ENCODE measurements at regions not wholly inside any gene's neighbourhood (a gene's known extent, or its start where the extent isn't known, plus 50 kb on each side); places are given as distances from the start of the nearest gene placed in this dataset.

GRCh38 chr16:87065446-87066132 lies 251.6 kb downstream of the C16orf95 start:
- H3K36me3 ChIP-seq (ENCODE audit: control insufficient read depth, insufficient read depth, low read length) = no peaks in the 10 kb centered on the region
- no peak overlapping the region for H3K4me3 ChIP-seq (ENCODE audit: low read length)
- 100% methylated on average over 2 of the region's 14 CpGs for WGBS (ENCODE audit: insufficient coverage, insufficient read length)
- DNase-seq (ENCODE audit: low read depth, low spot score) = no peak
- H3K9me3 ChIP-seq (ENCODE audit: control insufficient read depth, insufficient read depth, low read length) = no peaks in the 10 kb centered on the region
- H3K27ac ChIP-seq (ENCODE audit: low read length) = no peak overlapping the region
- H3K27me3 ChIP-seq (ENCODE audit: control insufficient read depth, insufficient read depth, low read length) = no peaks in the 10 kb centered on the region
- no peaks in the 10 kb centered on the region; the same call in none of the 2 replicates for H3K4me1 ChIP-seq (ENCODE audit: control insufficient read depth, insufficient read depth, low read length)

- H3K4me3 ChIP-seq (ENCODE audit: low read length) = no peak overlapping the region
- H3K4me1 ChIP-seq (ENCODE audit: control insufficient read depth, insufficient read depth, low read length) = peaks cover 1% of the 10 kb centered on the region
- H3K9me3 ChIP-seq (ENCODE audit: control insufficient read depth, insufficient read depth, low read length) = no peaks in the 10 kb centered on the region
- no peaks in the 10 kb centered on the region for H3K27me3 ChIP-seq (ENCODE audit: control insufficient read depth, insufficient read depth, low read length)
- no peaks in the 10 kb centered on the region for H3K36me3 ChIP-seq (ENCODE audit: control insufficient read depth, insufficient read depth, low read length)
- no peak for DNase-seq (ENCODE audit: low read depth, low spot score)
- no peak overlapping the region for H3K27ac ChIP-seq (ENCODE audit: low read length)
- no CpG with 5 or more reads among the region's 30 CpGs for WGBS (ENCODE audit: insufficient coverage, insufficient read length)
Measured at GRCh38 chr16:87066133-87067002, 250.8 kb downstream of the C16orf95 start.

- Histone ChIP-seq H3K9me3 (ENCODE audit: control insufficient read depth, insufficient read depth, low read length) (no peaks in the 10 kb centered on the region), H3K36me3 (ENCODE audit: control insufficient read depth, insufficient read depth, low read length) (no peaks in the 10 kb centered on the region), H3K27ac (ENCODE audit: low read length) (no peak overlapping the region), H3K4me3 (ENCODE audit: low read length) (no peak overlapping the region), H3K4me1 (ENCODE audit: control insufficient read depth, insufficient read depth, low read length) (peaks cover 1% of the 10 kb centered on the region), H3K27me3 (ENCODE audit: control insufficient read depth, insufficient read depth, low read length) (no peaks in the 10 kb centered on the region)
- no CpG with 5 or more reads among the region's 24 CpGs for WGBS (ENCODE audit: insufficient coverage, insufficient read length)
- no peak for DNase-seq (ENCODE audit: low read depth, low spot score)
Measured at GRCh38 chr16:87067003-87067556, 250.1 kb downstream of the C16orf95 start.

DNA sequence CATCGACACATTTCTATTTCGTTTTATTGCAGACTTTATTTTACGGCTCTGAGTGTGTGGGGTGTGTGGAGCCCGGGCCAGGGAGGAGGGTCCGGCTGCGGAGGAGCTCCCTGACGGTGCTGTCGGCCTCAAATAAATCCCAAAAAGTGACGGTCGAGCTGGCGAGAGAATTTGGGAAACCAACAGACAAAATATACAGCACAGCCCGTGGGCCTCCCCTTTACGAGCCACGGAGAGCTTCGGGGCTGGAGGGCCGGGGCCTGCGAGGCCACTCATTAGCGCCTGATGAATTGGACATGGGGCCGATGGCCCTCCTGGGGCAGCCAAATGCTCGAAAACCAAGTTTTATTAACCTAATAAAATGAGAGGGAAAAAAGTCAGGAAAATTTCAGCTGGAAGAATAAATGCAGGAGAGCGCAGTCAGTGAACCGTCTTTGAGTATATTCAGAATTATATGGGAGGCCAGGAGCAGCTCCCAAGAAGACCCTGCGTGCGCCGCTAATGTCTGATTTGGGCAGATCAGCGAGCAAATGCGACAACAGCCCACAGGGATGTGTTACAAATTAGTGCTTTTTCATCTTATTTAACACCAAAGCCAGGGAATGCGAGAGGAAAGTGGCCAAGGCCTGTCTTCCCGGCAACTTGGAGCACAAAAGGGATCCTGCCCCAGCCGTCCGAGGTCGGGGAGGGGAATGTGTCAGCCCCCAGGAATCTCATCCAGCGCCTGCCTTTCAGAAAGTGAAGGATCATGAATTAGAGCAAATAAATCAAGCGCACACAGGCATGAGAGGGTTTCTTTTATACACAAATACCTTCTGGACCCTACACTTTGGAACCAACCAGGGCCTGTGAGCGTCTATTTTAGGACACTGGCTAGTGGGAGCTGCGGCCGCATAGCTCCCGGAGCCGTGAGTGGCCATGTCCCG lies 249.1 kb downstream of the C16orf95 start:
- H3K4me3 ChIP-seq (ENCODE audit: low read length) = no peak overlapping the region
- no CpG with 5 or more reads among the region's 40 CpGs for WGBS (ENCODE audit: insufficient coverage, insufficient read length)
- H3K9me3 ChIP-seq (ENCODE audit: control insufficient read depth, insufficient read depth, low read length) = no peaks in the 10 kb centered on the region
- H3K4me1 ChIP-seq (ENCODE audit: control insufficient read depth, insufficient read depth, low read length) = peaks cover 1% of the 10 kb centered on the region
- DNase-seq (ENCODE audit: low read depth, low spot score) = no peak
- no peak overlapping the region for H3K27ac ChIP-seq (ENCODE audit: low read length)
- no peaks in the 10 kb centered on the region for H3K36me3 ChIP-seq (ENCODE audit: control insufficient read depth, insufficient read depth, low read length)
- H3K27me3 ChIP-seq (ENCODE audit: control insufficient read depth, insufficient read depth, low read length) = no peaks in the 10 kb centered on the region

GRCh38 chr16:87068762-87069150 lies 248.4 kb downstream of the C16orf95 start:
- peaks cover 1% of the 10 kb centered on the region for H3K4me1 ChIP-seq (ENCODE audit: control insufficient read depth, insufficient read depth, low read length)
- no peak overlapping the region for H3K4me3 ChIP-seq (ENCODE audit: low read length)
- H3K36me3 ChIP-seq (ENCODE audit: control insufficient read depth, insufficient read depth, low read length) = no peaks in the 10 kb centered on the region
- H3K9me3 ChIP-seq (ENCODE audit: control insufficient read depth, insufficient read depth, low read length) = no peaks in the 10 kb centered on the region
- DNase-seq (ENCODE audit: low read depth, low spot score) = no peak
- H3K27ac ChIP-seq (ENCODE audit: low read length) = no peak overlapping the region
- H3K27me3 ChIP-seq (ENCODE audit: control insufficient read depth, insufficient read depth, low read length) = no peaks in the 10 kb centered on the region
- WGBS (ENCODE audit: insufficient coverage, insufficient read length) = no CpG with 5 or more reads among the region's 20 CpGs

DNA sequence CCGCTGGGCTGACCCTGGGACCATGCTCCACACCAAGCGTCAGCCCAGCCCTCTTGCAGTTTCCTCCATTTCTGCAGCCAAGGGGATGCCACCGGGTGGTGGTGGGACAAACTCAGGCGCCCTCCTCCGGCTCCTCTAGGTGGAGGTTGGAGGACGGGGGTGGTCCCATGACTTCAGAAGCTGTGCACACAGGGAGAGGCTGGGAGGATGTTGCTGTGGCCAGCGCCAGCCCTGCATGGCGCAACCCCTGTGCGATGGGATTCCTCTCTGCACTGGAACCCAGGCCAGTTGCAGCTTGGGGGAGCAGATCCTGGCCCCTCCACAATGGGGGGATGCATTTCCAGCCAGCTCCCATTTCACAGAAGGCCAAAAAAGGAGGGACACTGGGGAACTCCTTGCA lies 246.5 kb downstream of the C16orf95 start:
- WGBS (ENCODE audit: insufficient coverage, insufficient read length) = no CpG with 5 or more reads among the region's 9 CpGs

DNA sequence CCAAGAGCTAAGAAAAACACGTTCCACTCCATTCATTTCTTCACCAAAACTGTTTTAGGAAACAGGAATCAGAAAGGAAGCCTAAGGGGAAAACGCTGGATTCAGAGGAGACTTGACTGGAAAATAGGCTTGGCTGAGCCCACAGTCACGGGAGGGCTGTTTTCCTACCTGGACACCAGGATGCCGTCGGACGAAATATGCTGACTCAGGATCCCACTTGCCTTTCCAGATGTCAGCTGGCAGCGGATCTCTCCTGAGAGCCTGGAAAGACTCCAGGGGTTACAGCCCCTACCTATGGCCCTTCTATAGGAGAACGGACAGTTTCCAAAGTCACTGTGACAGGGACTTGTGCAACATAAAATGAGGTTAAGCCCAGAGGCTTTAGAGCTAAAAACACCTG lies 245.1 kb downstream of the C16orf95 start:
- Histone ChIP-seq H3K4me3 (ENCODE audit: low read length) (no peak overlapping the region), H3K4me1 (ENCODE audit: control insufficient read depth, insufficient read depth, low read length) (peaks cover 1% of the 10 kb centered on the region), H3K27me3 (ENCODE audit: control insufficient read depth, insufficient read depth, low read length) (no peaks in the 10 kb centered on the region), H3K27ac (ENCODE audit: low read length) (no peak overlapping the region), H3K9me3 (ENCODE audit: control insufficient read depth, insufficient read depth, low read length) (no peaks in the 10 kb centered on the region), H3K36me3 (ENCODE audit: control insufficient read depth, insufficient read depth, low read length) (no peaks in the 10 kb centered on the region)
- no peak for DNase-seq (ENCODE audit: low read depth, low spot score)
- no CpG with 5 or more reads among the region's 8 CpGs for WGBS (ENCODE audit: insufficient coverage, insufficient read length)

More for the DNA sequence above, 246.5 kb downstream of the C16orf95 start:
- no peaks in the 10 kb centered on the region for H3K27me3 ChIP-seq (ENCODE audit: control insufficient read depth, insufficient read depth, low read length)
- no peak overlapping the region for H3K27ac ChIP-seq (ENCODE audit: low read length)
- no peaks in the 10 kb centered on the region for H3K9me3 ChIP-seq (ENCODE audit: control insufficient read depth, insufficient read depth, low read length)
- DNase-seq (ENCODE audit: low read depth, low spot score) = no peak
- no peak overlapping the region for H3K4me3 ChIP-seq (ENCODE audit: low read length)
- no peaks in the 10 kb centered on the region for H3K36me3 ChIP-seq (ENCODE audit: control insufficient read depth, insufficient read depth, low read length)
- peaks cover 1% of the 10 kb centered on the region for H3K4me1 ChIP-seq (ENCODE audit: control insufficient read depth, insufficient read depth, low read length)

DNA sequence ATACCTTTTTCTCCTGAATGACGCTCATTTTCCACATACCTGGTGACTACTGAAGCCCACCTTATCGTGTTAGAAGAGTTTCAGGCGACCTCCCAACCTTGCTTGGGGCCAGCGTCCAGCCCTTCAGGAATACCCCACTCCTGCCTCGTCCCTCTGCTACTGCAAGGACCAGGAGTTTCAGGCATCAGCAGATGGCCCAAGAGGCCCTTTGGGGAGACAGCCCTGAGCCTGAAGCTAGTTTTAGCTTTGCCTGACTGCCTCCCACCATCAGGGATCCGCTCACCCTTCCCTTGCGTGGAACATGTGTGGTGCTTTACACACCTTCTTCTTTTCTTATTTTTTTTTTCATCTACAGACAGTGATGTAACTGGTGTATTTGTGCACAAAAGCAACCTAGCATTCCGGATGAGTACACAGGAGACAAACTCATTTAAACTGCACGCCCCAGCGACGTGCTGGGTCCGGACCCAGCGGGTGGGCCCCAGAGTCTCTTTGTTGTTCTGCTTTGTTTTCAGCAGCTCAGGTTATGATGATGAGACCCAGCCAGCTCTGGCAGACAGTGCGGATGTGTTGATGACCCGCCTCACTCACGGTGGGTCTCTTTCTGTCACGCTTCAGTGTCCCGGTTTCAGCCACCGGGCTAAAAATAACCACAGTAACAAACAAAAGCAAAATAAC lies 242.4 kb downstream of the C16orf95 start:
- WGBS (ENCODE audit: insufficient coverage, insufficient read length) = no CpG with 5 or more reads among the region's 19 CpGs

DNA sequence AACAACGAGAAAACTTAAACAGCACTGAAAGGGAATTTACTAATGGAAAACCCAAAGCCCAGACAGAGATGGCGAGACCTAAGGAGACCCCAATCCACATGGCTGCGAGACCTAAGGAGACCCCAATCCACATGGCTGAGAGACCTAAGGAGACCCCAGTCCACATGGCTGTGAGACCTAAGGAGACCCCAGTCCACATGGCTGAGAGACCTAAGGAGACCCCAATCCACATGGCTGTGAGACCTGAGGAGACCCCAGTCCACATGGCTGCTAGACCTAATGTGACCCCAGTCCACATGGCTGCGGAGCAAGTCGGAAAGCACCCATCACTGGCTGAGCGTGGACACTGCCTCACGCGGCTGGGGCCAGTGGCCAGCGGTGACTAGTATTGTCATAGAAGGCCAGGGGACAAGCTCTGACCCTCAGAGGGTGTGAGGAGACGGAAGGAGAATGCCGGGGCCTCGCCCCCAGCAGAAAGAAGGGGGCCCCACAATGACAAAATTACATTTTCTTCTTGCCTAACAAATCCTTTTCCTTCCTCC lies 241.8 kb downstream of the C16orf95 start:
- Histone ChIP-seq H3K27me3 (ENCODE audit: control insufficient read depth, insufficient read depth, low read length) (no peaks in the 10 kb centered on the region), H3K27ac (ENCODE audit: low read length) (no peak overlapping the region), H3K4me3 (ENCODE audit: low read length) (no peak overlapping the region), H3K36me3 (ENCODE audit: control insufficient read depth, insufficient read depth, low read length) (no peaks in the 10 kb centered on the region), H3K9me3 (ENCODE audit: control insufficient read depth, insufficient read depth, low read length) (no peaks in the 10 kb centered on the region), H3K4me1 (ENCODE audit: control insufficient read depth, insufficient read depth, low read length) (peaks cover 1% of the 10 kb centered on the region; the same call in 1 of the 2 replicates)
- DNase-seq (ENCODE audit: low read depth, low spot score) = no peak
- no CpG with 5 or more reads among the region's 12 CpGs for WGBS (ENCODE audit: insufficient coverage, insufficient read length)

More for the DNA sequence above, 242.4 kb downstream of the C16orf95 start:
- peaks cover 1% of the 10 kb centered on the region for H3K4me1 ChIP-seq (ENCODE audit: control insufficient read depth, insufficient read depth, low read length)
- no peaks in the 10 kb centered on the region for H3K9me3 ChIP-seq (ENCODE audit: control insufficient read depth, insufficient read depth, low read length)
- no peak overlapping the region for H3K4me3 ChIP-seq (ENCODE audit: low read length)
- H3K36me3 ChIP-seq (ENCODE audit: control insufficient read depth, insufficient read depth, low read length) = no peaks in the 10 kb centered on the region
- H3K27ac ChIP-seq (ENCODE audit: low read length) = no peak overlapping the region
- no peaks in the 10 kb centered on the region for H3K27me3 ChIP-seq (ENCODE audit: control insufficient read depth, insufficient read depth, low read length)
- DNase-seq (ENCODE audit: low read depth, low spot score) = no peak

All from iPS DF 6.9 (cell line).